Activated CD4-positive, alpha-beta T cell treated with anti-CD3 and anti-CD28 coated beads, Interleukin-2, amount 50 U/mL, for 48 hours (primary cell): ENCODE measurements at regions not wholly inside any gene's neighbourhood (a gene's known extent, or its start where the extent isn't known, plus 50 kb on each side); places are given as distances from the start of the nearest gene placed in this dataset.
A peak's percentile ranks its signal among the peaks of the same experiment; 100 is the strongest.

Source experiments
- DNase-seq, 2 experiments: peaks; one replicate each; pipeline ENCODE4 v3.0.0-alpha.2; 2020

DNA sequence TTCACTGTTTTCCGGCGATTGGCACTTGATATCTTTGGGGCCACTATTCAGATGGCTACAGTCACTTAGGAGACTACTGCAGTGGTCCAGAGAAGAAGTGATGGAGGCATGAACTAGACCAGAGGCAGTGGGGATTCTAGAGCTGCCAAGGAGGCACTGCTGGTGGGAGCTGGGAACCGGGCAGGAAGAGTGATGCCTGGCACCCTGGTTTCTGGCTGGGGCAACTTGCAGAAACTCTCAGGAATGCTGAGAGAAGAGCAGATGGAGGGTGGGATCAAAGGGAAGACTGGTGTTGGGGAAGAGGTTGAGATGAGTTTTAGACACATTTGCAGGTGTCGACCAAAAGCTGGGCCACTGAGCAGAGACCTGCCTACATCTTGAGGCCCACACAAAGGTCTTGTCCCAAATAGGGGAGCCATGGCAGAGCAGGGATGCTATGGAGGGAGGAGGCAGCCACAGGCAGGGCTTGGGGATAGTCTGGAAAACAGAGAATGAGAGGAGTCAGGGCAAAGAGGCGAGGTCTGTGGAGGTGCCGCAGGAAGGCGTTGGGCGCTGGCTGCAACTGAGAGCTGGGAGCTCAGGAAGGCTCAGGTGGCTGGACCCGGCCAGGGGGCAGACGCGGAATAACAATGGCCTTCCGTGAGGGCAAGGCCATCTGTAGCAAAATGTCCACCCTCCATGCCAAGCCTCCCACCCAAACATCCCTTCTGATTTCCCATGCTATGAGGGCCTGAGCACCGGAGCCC is 118.9 kb downstream of the TOMM20 start:
- DNase-seq, result no peak

DNA sequence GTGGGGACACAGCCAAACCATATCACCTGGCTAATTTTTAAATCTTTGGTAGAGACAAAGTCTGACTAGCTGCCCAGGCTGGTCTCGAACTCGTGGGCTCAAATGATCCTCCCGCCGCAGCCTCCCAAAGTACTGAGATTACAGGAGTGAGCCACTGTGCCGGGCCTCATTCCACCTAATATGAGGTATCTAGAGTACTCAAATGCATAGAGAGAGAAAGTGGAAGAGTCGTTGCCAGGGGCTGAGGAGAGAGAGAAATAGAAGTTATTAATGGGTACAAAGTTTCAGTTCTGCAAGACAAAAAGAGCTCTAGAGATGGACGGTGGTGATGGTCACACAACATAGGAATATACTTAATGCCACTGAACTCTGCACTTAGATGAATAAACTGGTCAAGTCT is 119.6 kb downstream of the TOMM20 start:
- DNase-seq, result no peak

DNA sequence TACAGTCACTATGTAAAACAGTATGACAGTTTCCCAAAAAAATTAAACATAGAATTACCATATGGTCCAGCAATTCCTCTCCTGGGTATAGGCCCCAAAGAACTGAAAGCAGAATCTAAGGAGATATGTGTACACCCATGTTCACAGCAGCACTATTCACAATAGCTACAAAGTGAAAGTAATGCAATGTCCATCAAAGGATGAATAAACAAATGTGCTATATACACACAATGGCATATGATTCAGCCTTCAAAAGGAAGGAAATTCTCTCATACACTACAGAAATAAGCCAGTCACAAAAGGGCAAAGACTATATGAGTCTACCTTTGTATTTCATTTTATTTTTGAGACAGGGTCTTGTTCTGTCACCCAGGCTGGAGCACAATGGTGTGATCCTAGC is 120.4 kb downstream of the TOMM20 start:
- DNase-seq, result no peak

DNA sequence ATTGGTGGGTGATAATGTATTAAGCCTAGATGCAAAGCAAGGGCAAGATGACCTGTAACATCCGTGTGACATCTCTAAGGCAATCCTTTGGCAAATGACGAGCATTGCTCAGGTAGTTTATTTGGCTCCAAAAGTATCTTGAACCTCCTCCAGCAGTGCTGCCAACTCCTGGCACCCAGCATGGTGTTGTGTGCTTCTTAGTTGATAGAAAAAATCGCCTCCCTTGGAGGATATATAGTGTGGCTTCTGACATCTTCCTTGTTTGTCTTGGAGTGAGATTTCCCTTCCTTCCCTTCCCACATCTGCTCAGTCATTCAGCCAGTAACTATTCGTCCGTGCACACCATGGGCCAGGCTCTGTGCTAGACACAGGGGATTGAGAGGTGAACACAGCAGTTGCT is 121.8 kb downstream of the TOMM20 start:
- DNase-seq, result no peak

DNA sequence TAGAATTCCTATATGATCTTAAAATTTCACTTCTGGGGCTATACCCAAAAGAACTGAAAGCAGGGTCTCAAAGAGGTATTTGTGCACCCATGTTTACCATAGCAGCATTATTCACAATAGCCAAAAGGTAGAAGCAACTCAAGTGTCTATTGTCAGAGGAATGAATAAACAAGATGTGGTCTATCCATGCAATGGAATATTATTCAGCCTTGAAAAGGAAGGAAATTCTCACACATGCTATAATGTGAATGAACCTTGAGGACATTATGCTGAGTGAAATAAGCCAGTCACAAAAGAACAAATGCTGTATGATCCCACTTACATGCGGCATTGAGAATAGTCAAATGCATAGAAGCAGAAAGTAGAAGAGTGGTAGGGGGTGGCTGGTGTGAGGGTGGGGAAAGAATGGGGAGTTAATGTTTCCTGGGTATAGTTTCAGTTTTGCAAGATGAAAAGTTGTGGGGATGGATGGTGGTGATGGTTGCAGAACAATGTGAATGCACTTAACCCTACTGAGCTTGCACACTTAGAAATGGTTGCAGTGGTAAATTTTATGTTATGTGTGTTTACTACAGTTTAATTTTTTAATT is 122.4 kb downstream of the TOMM20 start:
- no peak for DNase-seq

DNA sequence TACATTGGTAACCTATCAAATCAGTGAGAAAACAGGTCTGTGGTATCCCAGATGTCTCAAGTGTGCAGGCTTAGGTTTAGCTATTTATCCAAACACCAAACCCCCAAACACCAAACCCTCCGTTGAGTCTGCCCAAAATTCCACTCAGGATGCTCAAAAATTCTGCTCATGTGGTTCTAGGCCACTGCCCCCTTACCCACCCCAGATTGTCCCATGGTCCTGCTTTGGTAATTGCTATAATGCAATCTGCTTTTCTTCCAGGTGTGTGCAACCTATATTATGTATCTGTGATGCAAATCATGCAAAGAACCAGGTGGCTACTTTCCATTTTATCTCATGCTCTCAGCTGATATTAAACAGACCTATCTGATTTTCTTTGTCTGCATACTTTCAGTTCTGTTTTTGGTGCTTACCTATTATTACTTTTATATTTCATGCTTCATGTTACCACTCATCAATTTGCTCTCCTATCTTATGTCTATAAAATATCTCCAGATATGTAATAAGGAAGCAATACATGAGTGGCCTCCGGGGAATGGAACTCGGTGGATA is 123.7 kb downstream of the TOMM20 start:
- DNase-seq, result no peak

DNA sequence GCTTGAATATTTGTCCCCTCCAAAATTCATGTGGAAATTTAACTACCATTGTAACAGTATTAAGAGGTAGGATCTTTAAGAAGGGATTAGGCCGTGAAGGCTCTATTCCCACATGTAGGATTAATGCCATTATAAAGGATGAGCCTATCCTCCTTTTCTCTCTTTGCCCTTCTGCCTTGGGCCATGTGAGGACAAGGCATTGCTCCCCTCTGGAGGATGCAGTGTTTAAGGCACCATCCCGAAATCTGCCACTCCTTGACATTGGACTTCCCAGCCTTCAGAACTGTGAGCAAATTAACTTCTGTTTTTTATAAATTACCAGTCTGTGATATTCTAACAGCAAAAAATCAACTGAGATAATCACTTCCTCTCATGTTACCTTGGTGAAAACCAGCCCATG is 124.4 kb downstream of the TOMM20 start:
- DNase-seq, result no peak

DNA sequence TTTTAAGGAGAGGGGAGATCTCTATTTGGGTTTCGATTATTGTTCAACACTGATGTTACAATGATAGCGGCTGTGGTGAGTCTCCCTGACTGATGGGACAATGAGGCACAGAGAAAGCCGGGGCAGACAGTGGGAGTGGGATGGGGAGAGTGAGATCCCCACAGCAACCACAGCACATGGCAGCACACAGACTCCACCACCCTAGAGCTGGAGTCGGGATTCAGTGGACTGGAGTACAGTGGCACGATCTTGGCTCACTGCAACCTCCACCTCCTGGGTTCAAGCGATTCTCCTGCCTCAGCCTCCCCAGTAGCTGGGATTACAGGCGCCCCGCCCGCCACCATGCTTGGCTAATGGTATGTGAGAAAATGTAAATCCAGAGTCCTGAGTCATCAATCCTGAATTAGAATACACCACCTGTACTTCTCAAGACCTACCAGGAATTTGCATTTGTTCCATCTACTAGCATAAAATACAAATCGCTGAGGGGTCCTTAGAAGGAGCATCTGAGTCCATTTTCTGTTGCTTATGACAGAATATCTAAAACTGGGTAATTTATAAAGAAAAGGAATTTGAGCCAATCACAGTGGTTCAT is 125.8 kb downstream of the TOMM20 start:
- DNase-seq, result no peak

DNA sequence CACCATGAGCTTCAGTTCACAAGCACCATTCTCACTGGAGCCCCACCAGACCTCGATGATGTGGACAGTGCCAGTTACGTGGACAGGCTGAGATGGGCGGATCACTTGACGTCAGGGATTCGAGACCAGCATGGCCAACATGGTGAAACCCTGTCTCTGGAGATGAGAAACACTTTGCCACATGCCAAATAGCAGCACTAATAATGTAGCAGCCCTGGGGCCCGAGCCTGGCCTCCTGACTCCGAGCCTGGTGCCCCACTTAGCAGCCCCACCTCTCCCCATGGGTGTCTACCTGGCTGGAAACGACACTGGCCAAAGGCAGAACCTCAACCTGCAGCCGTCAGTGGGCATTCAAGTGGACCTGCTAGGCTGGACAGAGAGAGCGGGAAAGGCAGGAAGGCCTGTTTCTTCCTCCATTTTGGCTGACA is 129.1 kb downstream of the TOMM20 start:
- DNase-seq, result no peak

DNA sequence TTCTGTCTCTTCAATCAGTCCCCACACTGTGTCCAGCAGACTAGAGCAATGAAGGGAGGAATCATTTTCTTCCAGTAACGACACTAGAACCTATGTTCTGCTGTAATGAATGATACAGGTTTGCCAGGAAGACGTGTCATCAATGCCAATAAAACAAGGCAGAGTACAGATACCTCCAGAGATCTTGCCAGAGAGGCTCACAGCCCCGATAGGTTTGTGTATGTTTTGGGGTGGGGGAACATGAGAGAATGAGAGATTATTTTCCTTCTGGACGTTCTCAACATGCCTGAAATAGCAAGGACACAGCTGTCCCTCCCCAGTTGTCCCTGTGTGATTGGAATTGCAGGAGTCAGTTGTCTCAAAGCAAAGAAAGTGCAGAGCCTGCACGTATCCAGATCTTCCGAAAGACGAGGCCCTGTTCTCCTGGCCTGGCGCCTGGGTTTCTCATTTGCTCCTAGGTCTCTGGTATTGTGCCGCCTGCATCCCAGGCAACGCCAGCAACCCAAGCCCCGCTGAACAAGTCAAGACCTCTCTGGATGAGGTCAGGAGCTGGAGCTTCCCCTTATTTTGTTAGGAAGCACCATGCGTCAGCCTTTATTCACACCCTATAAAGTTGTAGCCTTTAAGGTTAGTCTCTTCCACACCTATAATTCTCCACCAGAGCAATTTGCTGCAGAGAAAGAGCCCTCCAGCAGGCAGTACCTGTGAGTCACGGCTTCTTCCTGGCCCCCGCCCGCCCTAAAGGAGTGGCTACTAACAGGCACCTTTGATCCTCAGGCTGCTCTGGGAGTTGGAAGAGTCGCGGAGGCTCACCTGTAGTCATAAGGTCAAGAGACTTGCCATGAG is 130.5 kb downstream of the TOMM20 start:
- DNase-seq, result no peak

DNA sequence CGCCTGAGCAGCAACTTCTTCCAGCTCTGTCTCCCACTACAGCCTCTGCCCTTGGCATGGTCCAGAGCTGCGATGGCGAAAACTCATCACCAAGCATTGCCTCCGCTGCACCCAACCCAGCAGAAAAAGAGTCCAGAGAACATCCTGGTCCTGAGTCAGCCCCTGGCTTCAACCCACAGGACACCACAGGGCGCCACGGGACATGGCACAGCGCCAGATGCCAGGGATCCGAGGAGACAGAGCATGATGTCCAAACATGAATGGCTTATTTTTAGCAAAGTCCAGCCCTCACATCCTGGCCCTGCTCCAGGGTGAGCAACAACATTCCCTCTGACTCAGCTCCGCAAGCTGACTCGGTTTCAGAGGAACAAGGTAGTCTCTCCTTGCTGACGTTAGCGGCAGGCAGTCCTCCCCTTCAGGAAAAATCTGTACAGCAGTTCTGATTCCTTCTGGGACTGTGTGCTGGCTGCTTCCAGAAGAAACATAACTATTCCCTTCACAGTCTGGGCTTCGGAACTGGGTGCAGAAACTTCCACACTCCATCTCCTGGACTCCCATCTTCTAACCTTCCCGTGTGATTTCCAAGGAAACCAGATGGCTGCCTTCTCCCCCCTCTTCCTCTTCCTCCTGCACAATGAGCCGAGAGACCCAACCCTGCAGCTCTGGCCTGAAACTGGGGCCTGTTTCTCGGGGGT is 131.3 kb downstream of the TOMM20 start:
- DNase-seq, result no peak

DNA sequence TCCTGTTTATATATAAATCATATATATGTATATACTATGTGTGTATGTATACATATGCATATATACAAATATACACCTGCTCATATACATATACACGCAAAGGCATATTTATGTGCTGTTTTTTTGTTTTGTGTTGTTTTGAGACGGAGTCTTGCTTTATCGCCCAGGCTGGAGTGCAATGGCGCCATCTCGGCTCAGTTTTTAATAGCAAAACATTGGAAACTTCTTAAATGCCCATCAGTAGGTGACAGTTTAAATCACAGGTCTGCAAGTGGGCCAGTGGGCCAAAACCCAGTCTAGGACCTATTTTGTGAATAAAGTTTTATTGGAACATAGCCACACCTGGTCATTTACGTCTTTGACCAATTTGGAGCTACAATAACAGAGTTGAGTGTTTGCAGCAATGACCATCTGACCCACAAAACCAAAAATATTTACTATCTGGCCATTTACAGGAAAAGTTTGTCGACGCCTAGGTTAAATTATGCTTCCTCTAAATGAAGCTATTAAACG is 132.3 kb downstream of the TOMM20 start:
- no peak for DNase-seq

DNA sequence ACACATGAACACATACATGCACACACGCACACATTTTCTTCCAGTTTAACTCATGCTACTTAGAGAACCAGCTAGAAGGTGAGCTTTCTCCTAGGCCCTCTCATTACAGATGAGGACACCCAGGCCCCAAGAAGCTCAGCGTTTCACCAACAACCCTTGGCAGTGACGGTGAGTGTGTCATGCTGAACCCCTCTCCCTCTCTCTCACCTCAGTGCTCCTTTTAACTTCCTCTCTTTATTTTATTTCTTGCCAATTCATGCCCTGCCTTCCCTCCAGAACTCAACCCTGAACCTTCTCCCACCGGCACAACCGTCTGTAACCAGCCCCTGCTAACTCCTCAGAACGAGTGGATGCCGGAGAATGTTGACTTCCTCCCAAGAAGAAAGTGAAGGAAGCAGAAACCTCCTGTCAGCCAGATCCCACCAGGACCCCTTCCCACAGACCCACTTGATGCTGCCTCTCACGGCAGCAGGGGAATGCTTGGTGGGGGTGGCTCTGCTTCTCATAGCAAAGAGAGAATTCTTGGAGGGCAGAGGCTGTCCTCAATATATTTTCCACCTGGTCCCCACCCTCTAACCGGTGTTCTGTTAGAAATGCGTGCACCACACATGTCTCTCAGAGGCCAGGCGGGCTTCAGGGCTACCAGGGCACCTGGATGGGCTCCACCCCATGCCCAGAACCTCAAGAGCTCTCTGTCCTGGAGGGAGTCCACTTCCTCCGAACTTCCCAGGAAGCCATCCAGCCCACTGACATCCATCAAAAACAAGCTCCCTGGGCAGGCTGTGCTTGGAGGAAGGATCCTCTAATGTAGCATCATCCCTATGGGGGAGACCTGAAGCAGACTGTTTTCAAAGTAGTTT is 134.0 kb downstream of the TOMM20 start:
- no peak for DNase-seq

DNA sequence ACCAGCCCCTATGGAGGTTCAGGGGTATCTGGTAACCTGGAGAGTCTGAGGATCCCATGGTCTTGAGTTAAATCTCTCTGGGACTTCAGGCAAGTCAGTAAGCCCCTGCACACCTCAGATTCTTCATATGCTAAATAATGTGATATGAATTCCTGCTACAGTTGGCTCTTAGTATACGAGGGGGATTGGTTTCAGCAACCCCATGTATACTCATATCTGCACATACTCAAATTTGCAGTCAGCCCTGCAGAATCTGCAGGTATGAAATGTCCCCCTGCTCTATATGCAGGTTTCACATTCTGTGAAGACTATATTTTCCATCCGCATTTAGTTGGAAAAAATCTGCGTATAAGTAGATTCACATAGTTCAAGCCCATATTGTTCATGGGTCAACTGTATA is 136.6 kb downstream of the TOMM20 start:
- DNase-seq, result no peak

DNA sequence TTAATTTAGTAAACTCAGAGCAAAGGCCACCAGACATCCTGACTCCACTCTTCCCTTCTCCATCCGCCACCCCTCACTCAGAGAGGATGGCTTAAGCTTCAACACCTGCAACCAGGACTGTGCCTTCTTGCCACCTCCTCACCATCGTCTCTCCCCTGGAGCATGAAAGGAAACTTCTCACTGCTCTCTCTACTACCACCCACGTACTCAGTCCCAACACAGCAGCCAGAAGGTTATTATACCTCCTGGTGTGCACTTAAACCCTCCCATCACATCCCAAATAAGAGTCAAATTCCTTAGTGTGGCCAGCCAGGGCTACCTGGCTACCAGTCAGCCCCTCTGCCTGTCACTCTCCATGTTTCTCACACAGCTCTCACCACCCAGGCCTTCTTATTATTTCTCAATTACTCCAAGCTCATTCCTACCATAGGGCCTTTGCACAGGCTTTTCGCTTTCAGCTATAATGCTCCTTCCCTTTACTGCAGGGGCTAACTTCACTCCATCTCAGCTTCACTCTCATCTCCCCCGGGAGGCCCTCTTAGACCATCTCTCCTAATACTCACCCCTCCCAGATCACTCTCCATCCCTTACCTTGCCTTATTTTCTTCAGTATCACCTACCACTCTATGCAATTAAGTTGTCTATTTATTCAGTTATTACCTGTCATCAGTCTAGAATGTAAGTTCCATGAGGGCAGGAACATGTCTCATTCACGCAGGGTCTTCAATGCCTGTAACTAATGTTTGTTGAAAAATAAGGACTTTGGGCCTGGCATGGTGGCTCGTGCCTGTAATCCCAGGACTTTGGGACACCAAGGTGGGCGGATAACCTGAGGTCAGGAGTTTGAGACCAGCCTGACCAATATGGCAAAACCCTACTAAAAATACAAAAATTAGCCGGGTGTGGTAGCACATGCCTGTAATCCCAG is 137.5 kb downstream of the TOMM20 start:
- DNase-seq, result no peak

DNA sequence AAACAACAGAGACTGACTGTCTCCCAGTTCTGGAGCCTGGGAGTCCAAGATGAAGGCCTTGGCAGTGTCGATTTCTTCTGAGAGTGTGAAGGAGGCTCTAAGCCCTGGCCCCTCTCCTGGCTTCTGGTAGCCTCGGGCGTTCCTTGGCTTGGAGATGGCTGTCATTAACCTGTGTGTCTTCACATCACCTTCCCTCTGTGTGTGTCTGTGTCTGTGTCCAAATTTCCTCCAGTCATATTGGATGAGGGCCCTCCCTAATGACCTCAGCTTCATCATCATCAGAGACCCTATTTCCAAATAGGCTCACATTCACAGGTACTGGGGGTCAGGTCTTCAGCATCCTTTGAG is 138.3 kb downstream of the TOMM20 start:
- no peak for DNase-seq

DNA sequence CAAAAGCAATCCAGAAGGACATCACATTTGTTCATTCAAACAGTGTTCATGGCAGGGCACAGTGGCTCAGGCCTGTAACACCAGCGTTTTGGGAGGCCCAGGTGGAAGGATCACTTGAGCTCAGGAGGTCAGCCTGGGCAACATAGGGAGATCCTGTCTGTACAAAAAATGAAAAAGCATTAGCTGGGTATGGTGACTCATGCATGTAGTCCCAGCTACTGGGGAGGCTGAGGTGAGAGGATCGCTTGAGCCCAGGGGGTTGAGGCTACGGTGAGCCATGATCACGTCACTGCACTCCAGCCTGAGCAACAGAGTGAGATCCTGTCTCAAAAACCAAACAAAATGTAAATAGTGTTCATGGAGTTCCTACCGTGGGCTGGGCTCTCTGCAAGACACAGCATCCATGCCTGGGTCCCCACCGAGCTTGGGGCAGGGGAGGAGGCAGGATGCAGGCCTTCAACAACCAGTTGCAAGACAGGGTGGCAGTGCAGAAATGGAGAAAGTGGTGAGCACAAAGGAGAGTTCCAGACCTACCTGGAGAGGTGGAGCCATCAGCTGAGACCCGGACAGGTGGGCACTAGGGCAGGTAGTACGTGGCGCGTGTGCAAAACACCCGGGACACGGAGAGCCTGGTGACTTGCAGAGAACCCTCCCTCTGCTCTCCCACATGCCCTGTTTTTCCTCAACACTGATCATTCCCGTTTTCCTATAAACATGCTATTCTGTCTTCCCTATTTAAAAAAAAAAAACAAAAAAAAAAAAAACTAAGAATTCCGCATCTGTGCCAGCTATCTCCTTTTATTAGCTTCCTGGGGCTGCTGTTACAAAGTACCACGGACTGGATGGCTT is 138.9 kb downstream of the TOMM20 start:
- DNase-seq, result no peak

DNA sequence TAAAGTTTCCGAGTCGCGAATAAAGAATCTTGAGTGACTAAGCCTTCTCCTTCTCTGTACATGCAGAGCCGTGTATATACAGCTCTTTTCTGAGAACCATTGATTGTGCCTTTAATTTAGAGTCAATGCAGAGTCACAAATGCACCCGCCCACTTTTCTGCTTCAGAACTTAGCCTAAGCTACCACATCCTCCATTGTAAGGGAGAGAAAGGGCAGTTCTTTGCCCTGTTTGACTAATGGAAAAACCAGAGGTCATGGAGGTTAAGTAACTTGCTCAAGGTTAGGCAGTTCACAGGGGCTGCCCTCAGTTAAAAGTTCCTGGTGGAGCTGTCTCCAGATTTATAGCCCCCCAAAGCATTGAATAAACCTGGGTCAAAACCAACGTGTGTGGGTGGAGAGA is 139.6 kb downstream of the TOMM20 start:
- DNase-seq, result peak in 1 of 2 experiments; percentile 69

DNA sequence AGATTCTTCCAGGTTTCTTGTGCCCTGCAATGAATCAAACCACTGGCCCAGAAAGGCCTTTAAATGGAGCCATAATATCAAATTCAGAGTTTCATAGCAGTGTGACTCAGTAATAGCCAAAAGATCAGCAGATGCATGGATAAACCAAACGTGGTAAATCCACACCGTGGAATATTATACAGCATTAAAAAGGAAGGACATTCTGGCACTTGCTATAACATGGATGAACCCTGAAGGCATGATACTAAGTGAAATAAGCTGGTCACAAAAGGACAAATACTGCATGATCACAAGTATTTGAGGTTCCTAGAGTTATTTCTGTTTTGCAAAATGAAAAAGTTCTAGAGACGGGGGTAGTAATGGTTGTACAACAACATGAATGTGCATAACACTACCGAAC is 140.1 kb downstream of the TOMM20 start:
- DNase-seq, result no peak
